SK-N-MC (cell line): ENCODE measurements at regions not wholly inside any gene's neighbourhood (a gene's known extent, or its start where the extent isn't known, plus 50 kb on each side); places are given as distances from the start of the nearest gene placed in this dataset.

Experiments used
- DNase-seq: peaks from one replicate; pipeline ENCODE4 v3.0.0-alpha.2; 2011; ENCODE audit warnings: low read depth, low spot score
- H3K27ac ChIP-seq: fragments of 200-600 bp; sonication (generic); 2 replicates; pipeline ENCODE4 v1.5.1; 2016; ENCODE audit warnings: mixed run types
- H3K36me3 ChIP-seq: fragments of 200-600 bp; sonication (generic); 2 replicates; pipeline ENCODE4 v1.6.1; 2017; ENCODE audit warnings: antibody characterized with exemption, low read length, mixed read lengths; ENCODE audit not compliant: insufficient read depth
- H3K4me3 ChIP-seq: fragments of 200-600 bp; sonication (generic); 2 replicates; pipeline ENCODE4 v1.5.1; 2016
- H3K9ac ChIP-seq: fragments of 200-600 bp; sonication (generic); 2 replicates; pipeline ENCODE4 v1.8.0; 2017; ENCODE audit warnings: mixed run types, mixed read lengths; ENCODE audit not compliant: insufficient read length
- H3K9me3 ChIP-seq: fragments of 200-600 bp; sonication (generic); 2 replicates; pipeline ENCODE4 v1.6.1; 2017; ENCODE audit warnings: low read depth, mild to moderate bottlenecking, antibody characterized with exemption, low read length, moderate library complexity, mixed read lengths
- EZH2 ChIP-seq: fragments of 200-600 bp; sonication (generic); IDR thresholded peaks from one replicate; pipeline ENCODE4 v1.6.1; 2017; ENCODE audit warnings: antibody characterized with exemption
- FOXP2 ChIP-seq: optimal IDR thresholded peaks from 2 replicates; pipeline ENCODE3; 2011; ENCODE audit warnings: mild to moderate bottlenecking, moderate library complexity; ENCODE audit not compliant: insufficient read depth; ENCODE audit errors: extremely low read length, control extremely low read depth
- POLR2AphosphoS5 ChIP-seq: IDR thresholded peaks from 2 replicates; pipeline ENCODE4 v1.6.1; 2012; ENCODE audit warnings: mild to moderate bottlenecking, low read depth, low read length, borderline replicate concordance

GRCh38 chr5:28483327-28484025, 1445.1 kb upstream of the CDH9 start:
- Histone ChIP-seq H3K4me3 (no peak overlapping the region), H3K27ac (no peak overlapping the region), H3K9ac (no peak overlapping the region), H3K9me3 (no peaks in the 10 kb centered on the region), H3K36me3 (no peaks in the 10 kb centered on the region)
- no peak for DNase-seq
- TF ChIP-seq EZH2, result no peak
- TF ChIP-seq FOXP2, result no peak
- no peak for TF ChIP-seq POLR2AphosphoS5

DNA sequence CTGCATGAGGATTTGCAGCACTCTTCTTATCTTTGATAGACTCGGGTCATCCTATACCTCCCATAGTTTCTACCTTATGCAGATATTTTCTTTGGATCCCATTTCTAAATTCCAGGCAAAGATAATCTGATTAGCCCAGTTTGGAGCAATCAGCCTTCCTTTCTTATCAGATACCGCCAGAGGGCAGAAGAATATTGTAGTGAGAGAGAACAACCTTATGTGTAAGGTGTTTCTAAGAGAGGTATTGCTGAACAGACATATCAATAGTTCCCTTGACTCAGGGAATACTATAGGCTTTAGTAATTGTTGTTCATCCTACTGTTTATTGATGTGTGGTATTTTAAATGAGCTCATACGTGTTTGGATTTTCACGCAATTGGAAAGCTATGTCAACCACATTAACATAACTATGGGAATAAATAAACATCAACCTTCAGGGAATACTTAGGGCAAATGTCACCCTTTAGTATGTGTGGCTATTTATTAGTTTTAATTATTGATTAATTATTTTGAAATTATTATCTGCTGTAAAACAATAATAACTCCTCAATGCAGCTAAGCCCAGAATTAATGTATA, 1435.2 kb upstream of the CDH9 start:
- Histone ChIP-seq H3K27ac (no peak overlapping the region), H3K4me3 (no peak overlapping the region), H3K36me3 (no peaks in the 10 kb centered on the region), H3K9ac (no peak overlapping the region), H3K9me3 (no peaks in the 10 kb centered on the region)
- DNase-seq, result no peak
- TF ChIP-seq FOXP2 (no peak), POLR2AphosphoS5 (no peak), EZH2 (no peak)

DNA sequence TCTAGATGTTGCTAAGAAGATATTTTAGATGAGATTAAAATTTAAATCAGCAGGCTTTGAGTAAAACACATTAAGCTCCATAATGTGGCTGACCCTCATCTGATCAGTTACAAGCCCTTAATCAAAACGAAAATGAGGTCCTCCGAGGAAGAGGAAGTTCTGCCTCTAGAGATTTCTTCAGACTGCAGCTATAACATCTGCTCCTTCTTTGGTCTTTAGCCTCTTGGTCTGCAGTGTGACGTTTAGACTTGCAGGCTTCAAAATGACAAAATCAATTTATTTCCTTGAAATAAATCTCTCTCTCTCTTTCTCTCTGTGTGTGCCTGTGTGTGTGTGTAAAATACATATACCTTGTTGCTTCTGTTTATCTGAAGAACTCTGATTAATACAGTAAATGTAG, 1429.8 kb upstream of the CDH9 start:
- TF ChIP-seq POLR2AphosphoS5 (no peak), EZH2 (no peak), FOXP2 (no peak)
- Histone ChIP-seq H3K27ac (no peak overlapping the region), H3K9me3 (no peaks in the 10 kb centered on the region), H3K4me3 (no peak overlapping the region), H3K9ac (no peak overlapping the region), H3K36me3 (no peaks in the 10 kb centered on the region)
- no peak for DNase-seq

DNA sequence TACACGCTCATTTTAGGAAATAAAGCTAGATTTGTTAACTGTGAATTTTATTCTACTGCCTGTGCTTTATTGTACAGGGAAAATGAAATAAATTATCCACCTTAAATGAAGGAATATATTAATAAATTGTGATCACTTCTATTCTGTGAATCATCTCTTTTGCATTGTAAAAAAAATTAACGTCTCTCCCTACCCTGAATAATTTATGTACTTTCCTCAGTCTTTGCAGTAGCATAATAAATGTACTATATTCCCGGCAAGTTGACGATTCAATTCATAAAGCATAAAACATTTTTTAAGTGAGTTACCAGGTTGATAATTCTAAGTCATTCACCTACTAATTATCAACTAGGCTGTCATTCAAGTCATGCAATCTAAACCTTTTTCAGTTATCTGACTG, 1425.3 kb upstream of the CDH9 start:
- TF ChIP-seq POLR2AphosphoS5, result no peak
- TF ChIP-seq EZH2, result no peak
- no peak for TF ChIP-seq FOXP2
- Histone ChIP-seq H3K4me3 (no peak overlapping the region), H3K9me3 (no peaks in the 10 kb centered on the region), H3K9ac (no peak overlapping the region), H3K36me3 (no peaks in the 10 kb centered on the region), H3K27ac (no peak overlapping the region)
- DNase-seq, result no peak

- no peak overlapping the region for H3K9ac ChIP-seq
- H3K4me3 ChIP-seq, result no peak overlapping the region
- no peak for DNase-seq
- TF ChIP-seq FOXP2 (no peak), POLR2AphosphoS5 (no peak), EZH2 (no peak)
- H3K27ac ChIP-seq, result no peak overlapping the region
- no peaks in the 10 kb centered on the region for H3K36me3 ChIP-seq
- H3K9me3 ChIP-seq, result no peaks in the 10 kb centered on the region
These were observed 1413.1 kb upstream of the CDH9 start for GRCh38 chr5:28451483-28451882.

DNA sequence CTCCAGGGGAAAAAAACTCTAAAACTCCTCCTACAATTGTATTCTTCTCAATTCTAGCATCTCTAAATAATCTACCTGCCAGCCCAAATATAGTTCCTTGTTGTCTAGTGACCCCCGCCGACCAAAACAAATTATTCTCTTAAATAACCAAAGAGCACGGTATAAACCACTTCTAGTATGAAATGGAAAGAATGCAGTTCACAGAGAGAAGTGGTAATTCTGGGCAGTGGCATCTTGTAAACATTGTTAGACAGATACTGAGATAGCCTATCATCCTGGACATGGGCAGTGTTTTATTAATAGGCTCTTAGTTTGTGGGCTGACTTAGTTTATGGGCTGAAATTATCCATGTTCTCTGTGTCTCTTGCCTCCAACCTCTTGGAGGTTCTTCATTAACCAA, 1412.6 kb upstream of the CDH9 start:
- Histone ChIP-seq H3K4me3 (no peak overlapping the region), H3K27ac (no peak overlapping the region), H3K36me3 (no peaks in the 10 kb centered on the region), H3K9me3 (no peaks in the 10 kb centered on the region), H3K9ac (no peak overlapping the region)
- no peak for TF ChIP-seq EZH2
- TF ChIP-seq POLR2AphosphoS5, result no peak
- TF ChIP-seq FOXP2, result no peak
- no peak for DNase-seq

GRCh38 chr5:28448791-28449190, 1410.4 kb upstream of the CDH9 start:
- DNase-seq, result no peak
- Histone ChIP-seq H3K36me3 (no peaks in the 10 kb centered on the region), H3K4me3 (no peak overlapping the region), H3K9me3 (no peaks in the 10 kb centered on the region), H3K9ac (no peak overlapping the region), H3K27ac (no peak overlapping the region)
- no peak for TF ChIP-seq FOXP2
- TF ChIP-seq POLR2AphosphoS5, result no peak
- TF ChIP-seq EZH2, result no peak

- Histone ChIP-seq H3K27ac (no peak overlapping the region), H3K9me3 (no peaks in the 10 kb centered on the region), H3K9ac (no peak overlapping the region), H3K36me3 (no peaks in the 10 kb centered on the region), H3K4me3 (no peak overlapping the region)
- no peak for DNase-seq
- no peak for TF ChIP-seq FOXP2
- TF ChIP-seq EZH2, result no peak
- TF ChIP-seq POLR2AphosphoS5, result no peak
These were observed 1392.3 kb upstream of the CDH9 start for GRCh38 chr5:28430565-28431178.
